ENCODE measurements at regions not wholly inside any gene's neighbourhood (a gene's known extent, or its start where the extent isn't known, plus 50 kb on each side); places are given as distances from the start of the nearest gene placed in this dataset.

- H2BK120ac ChIP-seq (ENCODE audit: low read depth, low read length): no peak overlapping the region
- H4K91ac ChIP-seq (ENCODE audit: low read length): no peak overlapping the region
- no peak overlapping the region for H4K8ac ChIP-seq (ENCODE audit: low read length)
- H3K18ac ChIP-seq (ENCODE audit: low read depth in 1 of 2, low read length in 2 of 2): no peak overlapping the region
- 100% methylated on average over 1 of the region's 4 CpGs for WGBS
- no peaks in the 10 kb centered on the region for H3K27me3 ChIP-seq (ENCODE audit: control insufficient read depth in 1 of 2, insufficient read depth in 1 of 2, low read length in 2 of 2)
- no peak for DNase-seq
- H3K4me2 ChIP-seq (ENCODE audit: low read length, poor library complexity, severe bottlenecking): no peak overlapping the region
- H3K9me3 ChIP-seq (ENCODE audit: control insufficient read depth, low read length): no peaks in the 10 kb centered on the region
- H3K27ac ChIP-seq (ENCODE audit: low read length, poor library complexity, severe bottlenecking): no peak overlapping the region
- no peaks in the 10 kb centered on the region for H3K79me1 ChIP-seq (replicated peaks; ENCODE audit: low read length, poor library complexity, severe bottlenecking)
- no peak overlapping the region for H3K9ac ChIP-seq (ENCODE audit: low read length)
- H2AK5ac ChIP-seq (ENCODE audit: low read length, severe bottlenecking): no peak overlapping the region
- H3K23ac ChIP-seq (ENCODE audit: low read length in 2 of 2): no peak overlapping the region
- H2BK12ac ChIP-seq (ENCODE audit: low read length in 2 of 2): no peak overlapping the region
- H3K4ac ChIP-seq (ENCODE audit: low read depth in 1 of 2, low read length in 2 of 2): no peak overlapping the region
- no peak overlapping the region for H3K4me3 ChIP-seq (ENCODE audit: insufficient read depth in 1 of 2, low read depth in 1 of 2, low read length in 2 of 2)
- H2BK5ac ChIP-seq (ENCODE audit: low read depth, low read length, poor library complexity, severe bottlenecking): no peak overlapping the region
- H2BK15ac ChIP-seq (ENCODE audit: low read depth, poor library complexity, severe bottlenecking): no peak overlapping the region
- H3K4me1 ChIP-seq (ENCODE audit: control insufficient read depth, insufficient read depth, low read depth, low read length): no peaks in the 10 kb centered on the region
- no peak overlapping the region for H3K14ac ChIP-seq (ENCODE audit: low read length in 2 of 2)
- no peak overlapping the region for H2AFZ ChIP-seq (ENCODE audit: low read depth, low read length)
- H3K36me3 ChIP-seq (ENCODE audit: control insufficient read depth in 1 of 2, insufficient read depth in 2 of 2, low read depth in 1 of 2, low read length in 2 of 2): no peaks in the 10 kb centered on the region
Measured at GRCh38 chr20:11017446-11017845, 343.6 kb upstream of the JAG1 start.

- 91% methylated on average over 6 of the region's 6 CpGs for WGBS
- no peak overlapping the region for H3K23ac ChIP-seq (ENCODE audit: low read length in 2 of 2)
- H3K36me3 ChIP-seq (ENCODE audit: control insufficient read depth in 1 of 2, insufficient read depth in 2 of 2, low read depth in 1 of 2, low read length in 2 of 2): no peaks in the 10 kb centered on the region
- H3K27me3 ChIP-seq (ENCODE audit: control insufficient read depth in 1 of 2, insufficient read depth in 1 of 2, low read length in 2 of 2): no peaks in the 10 kb centered on the region
- no peak overlapping the region for H3K18ac ChIP-seq (ENCODE audit: low read depth in 1 of 2, low read length in 2 of 2)
- H2BK120ac ChIP-seq (ENCODE audit: low read depth, low read length): no peak overlapping the region
- no peak overlapping the region for H4K91ac ChIP-seq (ENCODE audit: low read length)
- no peak overlapping the region for H4K8ac ChIP-seq (ENCODE audit: low read length)
- peaks cover 3% of the 10 kb centered on the region for H3K9me3 ChIP-seq (ENCODE audit: control insufficient read depth, low read length)
- H2BK5ac ChIP-seq (ENCODE audit: low read depth, low read length, poor library complexity, severe bottlenecking): no peak overlapping the region
- H2BK15ac ChIP-seq (ENCODE audit: low read depth, poor library complexity, severe bottlenecking): no peak overlapping the region
- no peak overlapping the region for H2AFZ ChIP-seq (ENCODE audit: low read depth, low read length)
- H3K14ac ChIP-seq (ENCODE audit: low read length in 2 of 2): no peak overlapping the region
- DNase-seq: no peak
- no peak overlapping the region for H3K4ac ChIP-seq (ENCODE audit: low read depth in 1 of 2, low read length in 2 of 2)
- no peak overlapping the region for H2AK5ac ChIP-seq (ENCODE audit: low read length, severe bottlenecking)
- peak overlapping the region; percentile 6 to 20 for H2BK12ac ChIP-seq (ENCODE audit: low read length in 2 of 2)
- H3K4me1 ChIP-seq (ENCODE audit: control insufficient read depth, insufficient read depth, low read depth, low read length): no peaks in the 10 kb centered on the region
- no peak overlapping the region for H3K27ac ChIP-seq (ENCODE audit: low read length, poor library complexity, severe bottlenecking)
- no peak overlapping the region for H3K4me3 ChIP-seq (ENCODE audit: insufficient read depth in 1 of 2, low read depth in 1 of 2, low read length in 2 of 2)
- no peak overlapping the region for H3K9ac ChIP-seq (ENCODE audit: low read length)
- no peak overlapping the region for H3K4me2 ChIP-seq (ENCODE audit: low read length, poor library complexity, severe bottlenecking)
- H3K79me1 ChIP-seq (replicated peaks; ENCODE audit: low read length, poor library complexity, severe bottlenecking): no peaks in the 10 kb centered on the region
Measured at GRCh38 chr20:11018668-11019170, 344.9 kb upstream of the JAG1 start.

GRCh38 chr20:11020712-11021111 lies 346.9 kb upstream of the JAG1 start:
- Histone ChIP-seq H3K14ac (ENCODE audit: low read length in 2 of 2) (no peak overlapping the region), H3K4me2 (ENCODE audit: low read length, poor library complexity, severe bottlenecking) (no peak overlapping the region), H2BK120ac (ENCODE audit: low read depth, low read length) (no peak overlapping the region), H3K36me3 (ENCODE audit: control insufficient read depth in 1 of 2, insufficient read depth in 2 of 2, low read depth in 1 of 2, low read length in 2 of 2) (no peaks in the 10 kb centered on the region), H3K4ac (ENCODE audit: low read depth in 1 of 2, low read length in 2 of 2) (no peak overlapping the region), H3K18ac (ENCODE audit: low read depth in 1 of 2, low read length in 2 of 2) (no peak overlapping the region), H3K4me3 (ENCODE audit: insufficient read depth in 1 of 2, low read depth in 1 of 2, low read length in 2 of 2) (no peak overlapping the region), H2AK5ac (ENCODE audit: low read length, severe bottlenecking) (no peak overlapping the region), H3K27me3 (ENCODE audit: control insufficient read depth in 1 of 2, insufficient read depth in 1 of 2, low read length in 2 of 2) (no peaks in the 10 kb centered on the region), H4K91ac (ENCODE audit: low read length) (no peak overlapping the region), H3K23ac (ENCODE audit: low read length in 2 of 2) (no peak overlapping the region), H2BK5ac (ENCODE audit: low read depth, low read length, poor library complexity, severe bottlenecking) (no peak overlapping the region), H3K27ac (ENCODE audit: low read length, poor library complexity, severe bottlenecking) (no peak overlapping the region), H2BK12ac (ENCODE audit: low read length in 2 of 2) (no peak overlapping the region), H3K9me3 (ENCODE audit: control insufficient read depth, low read length) (peaks cover 4% of the 10 kb centered on the region), H3K4me1 (ENCODE audit: control insufficient read depth, insufficient read depth, low read depth, low read length) (no peaks in the 10 kb centered on the region), H3K9ac (ENCODE audit: low read length) (no peak overlapping the region), H2BK15ac (ENCODE audit: low read depth, poor library complexity, severe bottlenecking) (no peak overlapping the region), H3K79me1 (replicated peaks; ENCODE audit: low read length, poor library complexity, severe bottlenecking) (no peaks in the 10 kb centered on the region), H2AFZ (ENCODE audit: low read depth, low read length) (no peak overlapping the region), H4K8ac (ENCODE audit: low read length) (no peak overlapping the region)
- WGBS: 97% methylated on average over 1 of the region's 1 CpG
- DNase-seq: no peak

- Histone ChIP-seq H3K9me3 (ENCODE audit: control insufficient read depth, low read length) (peaks cover 7% of the 10 kb centered on the region), H2AFZ (ENCODE audit: low read depth, low read length) (no peak overlapping the region), H2BK15ac (ENCODE audit: low read depth, poor library complexity, severe bottlenecking) (no peak overlapping the region), H2BK12ac (ENCODE audit: low read length in 2 of 2) (no peak overlapping the region), H3K4me1 (ENCODE audit: control insufficient read depth, insufficient read depth, low read depth, low read length) (no peaks in the 10 kb centered on the region), H3K4me2 (ENCODE audit: low read length, poor library complexity, severe bottlenecking) (no peak overlapping the region), H2BK120ac (ENCODE audit: low read depth, low read length) (no peak overlapping the region), H3K23ac (ENCODE audit: low read length in 2 of 2) (no peak overlapping the region), H2AK5ac (ENCODE audit: low read length, severe bottlenecking) (no peak overlapping the region), H3K79me1 (replicated peaks; ENCODE audit: low read length, poor library complexity, severe bottlenecking) (no peaks in the 10 kb centered on the region), H3K27ac (ENCODE audit: low read length, poor library complexity, severe bottlenecking) (no peak overlapping the region), H3K18ac (ENCODE audit: low read depth in 1 of 2, low read length in 2 of 2) (no peak overlapping the region), H4K8ac (ENCODE audit: low read length) (no peak overlapping the region), H3K4ac (ENCODE audit: low read depth in 1 of 2, low read length in 2 of 2) (no peak overlapping the region), H3K27me3 (ENCODE audit: control insufficient read depth in 1 of 2, insufficient read depth in 1 of 2, low read length in 2 of 2) (no peaks in the 10 kb centered on the region), H3K36me3 (ENCODE audit: control insufficient read depth in 1 of 2, insufficient read depth in 2 of 2, low read depth in 1 of 2, low read length in 2 of 2) (no peaks in the 10 kb centered on the region), H3K14ac (ENCODE audit: low read length in 2 of 2) (no peak overlapping the region), H3K4me3 (ENCODE audit: insufficient read depth in 1 of 2, low read depth in 1 of 2, low read length in 2 of 2) (no peak overlapping the region), H4K91ac (ENCODE audit: low read length) (no peak overlapping the region), H2BK5ac (ENCODE audit: low read depth, low read length, poor library complexity, severe bottlenecking) (no peak overlapping the region), H3K9ac (ENCODE audit: low read length) (no peak overlapping the region)
- no peak for DNase-seq
- WGBS: 88% methylated on average over 1 of the region's 3 CpGs
Measured at GRCh38 chr20:11027224-11027623, 353.4 kb upstream of the JAG1 start.

Data from mesenchymal stem cell (in vitro differentiated cells and primary cell).